ENCODE measurements at regions not wholly inside any gene's neighbourhood (a gene's known extent, or its start where the extent isn't known, plus 50 kb on each side); places are given as distances from the start of the nearest gene placed in this dataset.

- CTCF ChIA-PET (ENCODE audit: unreplicated experiment), result no interaction called here
- no peak overlapping the region for H2AFZ ChIP-seq (ENCODE audit: low read length)
- H3K36me3 ChIP-seq (ENCODE audit: insufficient read depth, low read length), result no peaks in the 10 kb centered on the region
- H3K9me3 ChIP-seq (ENCODE audit: low read length), result no peaks in the 10 kb centered on the region
- POLR2A ChIA-PET, result interaction anchor here (0.6 to 0.8 kb wide), 2 partner anchors 23 to 144 kb away, joined by 3 read pairs; no protein-coding TSS in a partner anchor
- no peaks in the 10 kb centered on the region for H3K79me2 ChIP-seq (ENCODE audit: insufficient read depth, low read depth, low read length)
- H3K4me1 ChIP-seq (ENCODE audit: insufficient read depth, low read length, poor library complexity, severe bottlenecking), result no peaks in the 10 kb centered on the region
- DNase-seq (ENCODE audit: low spot score), result no peak
- intact Hi-C loops (cut with micrococcal nuclease; ENCODE audit: unreplicated experiment), result no loop called here
- H3K4me2 ChIP-seq (ENCODE audit: low read length), result no peak overlapping the region
- H4K20me1 ChIP-seq (ENCODE audit: insufficient read depth, low read length), result no peaks in the 10 kb centered on the region
- H3K4me3 ChIP-seq (ENCODE audit: low read depth, low read length, poor library complexity, severe bottlenecking), result no peak overlapping the region
- no peaks in the 10 kb centered on the region for H3K9me2 ChIP-seq (ENCODE audit: insufficient read depth, low read length)
- H3K27ac ChIP-seq (ENCODE audit: low read depth, low read length, poor library complexity, severe bottlenecking), result no peak overlapping the region
- no TSS peak for BruUV-seq (replicated peaks)
- TF ChIP-seq EZH2phosphoT487 (IDR thresholded peaks at IDR 0.05; ENCODE audit: borderline replicate concordance, low read depth, low read length), result no peak
- TF ChIP-seq CTCF (conservative IDR thresholded peaks at IDR 0.05; ENCODE audit: low read length), result no peak
Measured at GRCh38 chr5:63894690-63895089, 67.6 kb downstream of the HTR1A start.

GRCh38 chr5:63878788-63879187, 83.5 kb downstream of the HTR1A start:
- H3K4me3 ChIP-seq (ENCODE audit: low read depth, low read length, poor library complexity, severe bottlenecking), result no peak overlapping the region
- no peak for DNase-seq (ENCODE audit: low spot score)
- BruUV-seq (replicated peaks), result no TSS peak
- H3K79me2 ChIP-seq (ENCODE audit: insufficient read depth, low read depth, low read length), result no peaks in the 10 kb centered on the region
- H4K20me1 ChIP-seq (ENCODE audit: insufficient read depth, low read length), result no peaks in the 10 kb centered on the region
- ChIA-PET CTCF (ENCODE audit: unreplicated experiment) (no interaction called here), POLR2A (no interaction called here)
- H2AFZ ChIP-seq (ENCODE audit: low read length), result no peak overlapping the region
- H3K9me2 ChIP-seq (ENCODE audit: insufficient read depth, low read length), result no peaks in the 10 kb centered on the region
- no peak overlapping the region for H3K27ac ChIP-seq (ENCODE audit: low read depth, low read length, poor library complexity, severe bottlenecking)
- H3K36me3 ChIP-seq (ENCODE audit: insufficient read depth, low read length), result no peaks in the 10 kb centered on the region
- no peaks in the 10 kb centered on the region for H3K4me1 ChIP-seq (ENCODE audit: insufficient read depth, low read length, poor library complexity, severe bottlenecking)
- intact Hi-C loops (cut with micrococcal nuclease; ENCODE audit: unreplicated experiment), result no loop called here
- H3K4me2 ChIP-seq (ENCODE audit: low read length), result no peak overlapping the region
- no peaks in the 10 kb centered on the region for H3K9me3 ChIP-seq (ENCODE audit: low read length)
- TF ChIP-seq EZH2phosphoT487 (IDR thresholded peaks at IDR 0.05; ENCODE audit: borderline replicate concordance, low read depth, low read length), result no peak

GRCh38 chr5:63877961-63878360, 84.3 kb downstream of the HTR1A start:
- no peak for TF ChIP-seq EZH2phosphoT487 (IDR thresholded peaks at IDR 0.05; ENCODE audit: borderline replicate concordance, low read depth, low read length)
- TF ChIP-seq CTCF (conservative IDR thresholded peaks at IDR 0.05; ENCODE audit: low read length), result no peak
- no peaks in the 10 kb centered on the region for H3K9me3 ChIP-seq (ENCODE audit: low read length)
- no peaks in the 10 kb centered on the region for H3K9me2 ChIP-seq (ENCODE audit: insufficient read depth, low read length)
- no peaks in the 10 kb centered on the region for H4K20me1 ChIP-seq (ENCODE audit: insufficient read depth, low read length)
- no peak overlapping the region for H2AFZ ChIP-seq (ENCODE audit: low read length)
- no peak overlapping the region for H3K4me2 ChIP-seq (ENCODE audit: low read length)
- CTCF ChIA-PET (ENCODE audit: unreplicated experiment), result no interaction called here
- DNase-seq (ENCODE audit: low spot score), result no peak
- H3K36me3 ChIP-seq (ENCODE audit: insufficient read depth, low read length), result no peaks in the 10 kb centered on the region
- H3K79me2 ChIP-seq (ENCODE audit: insufficient read depth, low read depth, low read length), result no peaks in the 10 kb centered on the region
- no TSS peak for BruUV-seq (replicated peaks)
- H3K4me3 ChIP-seq (ENCODE audit: low read depth, low read length, poor library complexity, severe bottlenecking), result no peak overlapping the region
- intact Hi-C loops (cut with micrococcal nuclease; ENCODE audit: unreplicated experiment), result no loop called here
- POLR2A ChIA-PET, result no interaction called here
- H3K27ac ChIP-seq (ENCODE audit: low read depth, low read length, poor library complexity, severe bottlenecking), result no peak overlapping the region
- no peaks in the 10 kb centered on the region for H3K4me1 ChIP-seq (ENCODE audit: insufficient read depth, low read length, poor library complexity, severe bottlenecking)
